ENCODE measurements at regions not wholly inside any gene's neighbourhood (a gene's known extent, or its start where the extent isn't known, plus 50 kb on each side); places are given as distances from the start of the nearest gene placed in this dataset.

DNA sequence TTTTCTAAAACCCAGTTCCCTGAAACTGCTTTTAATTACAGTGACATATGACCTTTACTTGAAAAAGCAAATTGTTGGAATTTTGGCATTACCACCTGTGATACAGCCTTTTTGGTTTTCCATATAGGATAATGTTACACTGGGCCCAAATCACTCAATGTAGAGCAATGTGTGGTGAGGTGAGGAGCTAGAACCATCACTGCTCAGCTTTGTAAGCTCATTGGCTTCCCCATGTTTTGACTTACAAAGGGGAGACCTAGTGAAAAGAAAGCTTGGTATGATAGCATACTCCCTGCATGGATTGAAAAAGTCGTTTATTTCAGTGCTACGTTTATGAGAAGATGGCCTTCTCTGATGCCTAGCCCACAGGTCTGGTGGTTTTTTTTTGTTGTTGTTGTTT, 470.4 kb upstream of the EPHA7 start:
- TF ChIP-seq, protein P1, sequence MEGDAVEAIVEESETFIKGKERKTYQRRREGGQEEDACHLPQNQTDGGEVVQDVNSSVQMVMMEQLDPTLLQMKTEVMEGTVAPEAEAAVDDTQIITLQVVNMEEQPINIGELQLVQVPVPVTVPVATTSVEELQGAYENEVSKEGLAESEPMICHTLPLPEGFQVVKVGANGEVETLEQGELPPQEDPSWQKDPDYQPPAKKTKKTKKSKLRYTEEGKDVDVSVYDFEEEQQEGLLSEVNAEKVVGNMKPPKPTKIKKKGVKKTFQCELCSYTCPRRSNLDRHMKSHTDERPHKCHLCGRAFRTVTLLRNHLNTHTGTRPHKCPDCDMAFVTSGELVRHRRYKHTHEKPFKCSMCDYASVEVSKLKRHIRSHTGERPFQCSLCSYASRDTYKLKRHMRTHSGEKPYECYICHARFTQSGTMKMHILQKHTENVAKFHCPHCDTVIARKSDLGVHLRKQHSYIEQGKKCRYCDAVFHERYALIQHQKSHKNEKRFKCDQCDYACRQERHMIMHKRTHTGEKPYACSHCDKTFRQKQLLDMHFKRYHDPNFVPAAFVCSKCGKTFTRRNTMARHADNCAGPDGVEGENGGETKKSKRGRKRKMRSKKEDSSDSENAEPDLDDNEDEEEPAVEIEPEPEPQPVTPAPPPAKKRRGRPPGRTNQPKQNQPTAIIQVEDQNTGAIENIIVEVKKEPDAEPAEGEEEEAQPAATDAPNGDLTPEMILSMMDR (IDR thresholded peaks at IDR 0.05 in 4 of 5, conservative IDR thresholded peaks at IDR 0.05 in 1 of 5) = no peak
- TF ChIP-seq POLR2A (IDR thresholded peaks at IDR 0.05) = no peak

All from gastrocnemius medialis (tissue), 4 donors.